GM12878 (cell line): ENCODE measurements at regions not wholly inside any gene's neighbourhood (a gene's known extent, or its start where the extent isn't known, plus 50 kb on each side); places are given as distances from the start of the nearest gene placed in this dataset.

Experiments used
- ATAC-seq: fragments of 200-7000 bp; cut with Tn5 transposase; 3 replicates; pipeline ENCODE4 v1.9.1; 2020; ENCODE audit warnings: mild to moderate bottlenecking, moderate library complexity
- BruUV-seq: library from RNA; stranded (reverse); fragments of 400-500 nt; replicated peaks from 2 replicates; lab custom pipeline; 2021; lab: Mats Ljungman, UMichigan
- CTCF ChIA-PET: fragments of 300-600 bp; sonication (Branson Sonifier 250); formaldehyde crosslinking; extraction: SDS; loops from one replicate; lab custom pipeline; 2021; ENCODE audit warnings: inconsistent platforms; lab: Yijun Ruan, JAX
- POLR2A ChIA-PET: fragments of 350-600 bp; formaldehyde crosslinking; extraction: SDS; loops from one replicate; lab custom pipeline; 2021; ENCODE audit warnings: inconsistent platforms; lab: Charles Lee
- RAD21 ChIA-PET: fragments of 300-600 bp; sonication (Branson Sonifier 250); formaldehyde crosslinking; loops from one replicate; lab custom pipeline; 2023; ENCODE audit warnings: antibody characterized with exemption; ENCODE audit not compliant: unreplicated experiment; lab: Charles Lee
- SMC1A ChIA-PET: fragments of 300-600 bp; sonication (Branson Sonifier 250); formaldehyde crosslinking; loops from one replicate; lab custom pipeline; 2023; ENCODE audit not compliant: unreplicated experiment, uncharacterized antibody; lab: Charles Lee
- DNase-seq: peaks from one replicate; pipeline ENCODE4 v3.0.0-alpha.2; 2011; ENCODE audit warnings: low read depth, low spot score
- FAIRE-seq: peaks from 3 replicates; lab custom pipeline; 2011; peaks lifted over from hg19 to GRCh38; lab: Jason Lieb, UNC
- H2AFZ ChIP-seq: 2 replicates; pipeline ENCODE4 v1.6.0; 2011; ENCODE audit warnings: low read depth, low read length, control low read depth; ENCODE audit not compliant: control insufficient read depth
- H3K27ac ChIP-seq: 2 replicates; pipeline ENCODE4 v1.5.1; 2011; ENCODE audit warnings: control low read depth; ENCODE audit not compliant: control insufficient read depth, insufficient read depth
- H3K27me3 ChIP-seq, 2 experiments: replicated peaks in 1 of 2; 2 replicates each; pipeline versions ENCODE4 v1.6.0 to v1.6.1; 2011; ENCODE audit warnings: low read length in 1 of 2; ENCODE audit not compliant: control insufficient read depth in 2 of 2, insufficient read depth in 2 of 2
- H3K36me3 ChIP-seq, 2 experiments: 2 replicates each; pipeline ENCODE4 v1.5.1; 2011; ENCODE audit warnings: low read length in 1 of 2; ENCODE audit not compliant: control insufficient read depth in 2 of 2, insufficient read depth in 2 of 2
- H3K4me1 ChIP-seq: 2 replicates; pipeline ENCODE4 v1.6.1; 2011; ENCODE audit warnings: mild to moderate bottlenecking, low read length, moderate library complexity, mixed read lengths; ENCODE audit not compliant: control insufficient read depth, insufficient read depth
- H3K4me2 ChIP-seq: 2 replicates; pipeline ENCODE4 v1.6.0; 2011; ENCODE audit warnings: control low read depth; ENCODE audit not compliant: control insufficient read depth, insufficient read depth
- H3K4me3 ChIP-seq: fragments of 200-600 bp; sonication (generic); 2 replicates; pipeline ENCODE4 v1.5.1; 2016
- H3K79me2 ChIP-seq: 2 replicates; pipeline ENCODE4 v1.6.0; 2011; ENCODE audit warnings: low read length; ENCODE audit not compliant: control insufficient read depth, insufficient read depth
- H3K9ac ChIP-seq: 2 replicates; pipeline ENCODE4 v1.8.0; 2011; ENCODE audit warnings: low read length, control low read depth, mixed read lengths; ENCODE audit not compliant: control insufficient read depth, insufficient read depth
- H3K9me3 ChIP-seq: replicated peaks from 3 replicates; pipeline ENCODE4 v1.5.1; 2011; ENCODE audit warnings: mild to moderate bottlenecking, low read length; ENCODE audit not compliant: control insufficient read depth, insufficient read depth
- H4K20me1 ChIP-seq: 2 replicates; pipeline ENCODE4 v1.6.0; 2011; ENCODE audit not compliant: control insufficient read depth, insufficient read depth
- CBFB ChIP-seq: IDR thresholded peaks from 2 replicates; pipeline ENCODE4 v1.6.1; 2016; ENCODE audit warnings: antibody characterized with exemption, low read depth
- CHD1 ChIP-seq: IDR thresholded peaks from 2 replicates; pipeline ENCODE4 v1.6.1; 2012; ENCODE audit warnings: low read depth, low read length, improper control_type of control experiment
- CREB1 ChIP-seq: IDR thresholded peaks from 2 replicates; pipeline ENCODE4 v1.6.1; 2012; ENCODE audit warnings: low read depth, mild to moderate bottlenecking, inconsistent platforms
- HDAC6 ChIP-seq: fragments of 200-600 bp; sonication (generic); IDR thresholded peaks from one replicate; pipeline ENCODE4 v1.8.0; 2017; ENCODE audit warnings: antibody characterized with exemption; ENCODE audit not compliant: unreplicated experiment
- PML ChIP-seq: IDR thresholded peaks from 2 replicates; pipeline ENCODE4 v1.6.1; 2012; ENCODE audit warnings: low read length, inconsistent platforms
- SREBF2 ChIP-seq: IDR thresholded peaks from 2 replicates; pipeline ENCODE4 v1.6.1; 2012; ENCODE audit warnings: mild to moderate bottlenecking, low read length
- ZBED1 ChIP-seq: IDR thresholded peaks from 2 replicates; pipeline ENCODE4 v1.6.1; 2016; ENCODE audit warnings: borderline replicate concordance
- ZNF207 ChIP-seq: fragments of 450-650 bp; IDR thresholded peaks from 2 replicates; pipeline ENCODE4 v1.6.1; 2014; ENCODE audit warnings: antibody characterized with exemption, mild to moderate bottlenecking, borderline replicate concordance
- ZNF217 ChIP-seq: fragments of 450-650 bp; IDR thresholded peaks from 2 replicates; pipeline ENCODE4 v1.6.1; 2017; ENCODE audit warnings: antibody characterized with exemption, mild to moderate bottlenecking
- WGBS: methylation state at CpG from one replicate; pipeline ENCODE4 v1.1.6; 2016; ENCODE audit warnings: low lambda C conversion rate; ENCODE audit not compliant: insufficient replicate concordance, insufficient coverage; ENCODE audit errors: missing lambda C conversion rate; 5-methylcytosine and 5-hydroxymethylcytosine counted together
- in situ Hi-C: fragments of 300-500 bp; cut with MboI; formaldehyde crosslinking; loops from 9 replicates; pipeline ENCODE4 v1.14.3; 2018; ENCODE audit warnings: mixed read lengths
- intact Hi-C: fragments of 100-400 bp; cut with micrococcal nuclease; formaldehyde crosslinking; loops from one replicate; pipeline ENCODE4 v1.14.2; 2022; ENCODE audit not compliant: unreplicated experiment
- TF ChIP-seq, protein P1 (sequence below): IDR thresholded peaks from 2 replicates; pipeline ENCODE4 v1.6.1; 2011; ENCODE audit warnings: low read depth, low read length, improper control_type of control experiment, borderline replicate concordance
- TF ChIP-seq, protein P2 (sequence below): IDR thresholded peaks from 2 replicates; pipeline ENCODE4 v1.6.1; 2012; ENCODE audit warnings: low read depth, low read length, improper control_type of control experiment
- TF ChIP-seq, protein P3 (sequence below): fragments of 450-650 bp; IDR thresholded peaks from 2 replicates; pipeline ENCODE4 v1.6.1; 2017; ENCODE audit warnings: mild to moderate bottlenecking, low read depth, inconsistent platforms; ENCODE audit not compliant: poor library complexity, severe bottlenecking

DNA sequence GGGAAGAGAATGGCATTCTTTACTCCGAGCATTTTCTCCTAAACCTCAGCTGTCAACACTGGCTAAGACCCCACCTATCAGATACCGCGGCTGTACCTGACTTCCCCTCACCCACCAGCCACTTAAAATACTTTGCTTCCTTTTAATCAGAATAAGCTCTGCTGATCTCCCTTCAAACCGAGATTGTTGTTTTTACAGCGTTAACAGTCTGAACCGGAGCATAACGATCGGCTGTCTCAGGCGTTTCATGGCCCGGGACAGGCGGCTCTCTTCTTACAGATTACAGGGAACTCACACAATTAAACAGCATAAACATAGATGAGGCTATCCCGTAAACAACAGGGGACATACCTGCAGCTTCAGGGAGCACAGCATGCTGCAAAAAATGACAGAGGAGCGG is 174.3 kb upstream of the RNF32 start:
- POLR2A ChIA-PET = no interaction called here
- no peak for FAIRE-seq
- in situ Hi-C loops = no loop called here

More for the DNA sequence above, 174.3 kb upstream of the RNF32 start:
- Histone ChIP-seq H3K9me3 (no peaks in the 10 kb centered on the region), H3K36me3 (no peaks in the 10 kb centered on the region), H3K4me3 (no peak overlapping the region), H3K79me2 (no peaks in the 10 kb centered on the region), H3K27me3 (no peaks in the 10 kb centered on the region; a peak in 1 of 4 replicates), H3K4me1 (no peaks in the 10 kb centered on the region), H3K4me2 (no peak overlapping the region), H3K27ac (no peak overlapping the region), H4K20me1 (no peaks in the 10 kb centered on the region), H2AFZ (no peak overlapping the region), H3K9ac (no peak overlapping the region)
- DNase-seq = no peak
- TF ChIP-seq HDAC6 (no peak), ZBED1 (no peak), ZNF217 (no peak), PML (no peak), CBFB (no peak), CHD1 (no peak), ZNF207 (no peak), CREB1 (no peak), SREBF2 (no peak)
- TF ChIP-seq, protein P1, sequence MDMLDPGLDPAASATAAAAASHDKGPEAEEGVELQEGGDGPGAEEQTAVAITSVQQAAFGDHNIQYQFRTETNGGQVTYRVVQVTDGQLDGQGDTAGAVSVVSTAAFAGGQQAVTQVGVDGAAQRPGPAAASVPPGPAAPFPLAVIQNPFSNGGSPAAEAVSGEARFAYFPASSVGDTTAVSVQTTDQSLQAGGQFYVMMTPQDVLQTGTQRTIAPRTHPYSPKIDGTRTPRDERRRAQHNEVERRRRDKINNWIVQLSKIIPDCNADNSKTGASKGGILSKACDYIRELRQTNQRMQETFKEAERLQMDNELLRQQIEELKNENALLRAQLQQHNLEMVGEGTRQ = no peak
- TF ChIP-seq, protein P2, sequence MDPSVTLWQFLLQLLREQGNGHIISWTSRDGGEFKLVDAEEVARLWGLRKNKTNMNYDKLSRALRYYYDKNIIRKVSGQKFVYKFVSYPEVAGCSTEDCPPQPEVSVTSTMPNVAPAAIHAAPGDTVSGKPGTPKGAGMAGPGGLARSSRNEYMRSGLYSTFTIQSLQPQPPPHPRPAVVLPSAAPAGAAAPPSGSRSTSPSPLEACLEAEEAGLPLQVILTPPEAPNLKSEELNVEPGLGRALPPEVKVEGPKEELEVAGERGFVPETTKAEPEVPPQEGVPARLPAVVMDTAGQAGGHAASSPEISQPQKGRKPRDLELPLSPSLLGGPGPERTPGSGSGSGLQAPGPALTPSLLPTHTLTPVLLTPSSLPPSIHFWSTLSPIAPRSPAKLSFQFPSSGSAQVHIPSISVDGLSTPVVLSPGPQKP = no peak
- TF ChIP-seq, protein P3, sequence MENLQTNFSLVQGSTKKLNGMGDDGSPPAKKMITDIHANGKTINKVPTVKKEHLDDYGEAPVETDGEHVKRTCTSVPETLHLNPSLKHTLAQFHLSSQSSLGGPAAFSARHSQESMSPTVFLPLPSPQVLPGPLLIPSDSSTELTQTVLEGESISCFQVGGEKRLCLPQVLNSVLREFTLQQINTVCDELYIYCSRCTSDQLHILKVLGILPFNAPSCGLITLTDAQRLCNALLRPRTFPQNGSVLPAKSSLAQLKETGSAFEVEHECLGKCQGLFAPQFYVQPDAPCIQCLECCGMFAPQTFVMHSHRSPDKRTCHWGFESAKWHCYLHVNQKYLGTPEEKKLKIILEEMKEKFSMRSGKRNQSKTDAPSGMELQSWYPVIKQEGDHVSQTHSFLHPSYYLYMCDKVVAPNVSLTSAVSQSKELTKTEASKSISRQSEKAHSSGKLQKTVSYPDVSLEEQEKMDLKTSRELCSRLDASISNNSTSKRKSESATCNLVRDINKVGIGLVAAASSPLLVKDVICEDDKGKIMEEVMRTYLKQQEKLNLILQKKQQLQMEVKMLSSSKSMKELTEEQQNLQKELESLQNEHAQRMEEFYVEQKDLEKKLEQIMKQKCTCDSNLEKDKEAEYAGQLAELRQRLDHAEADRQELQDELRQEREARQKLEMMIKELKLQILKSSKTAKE = no peak
- ChIA-PET SMC1A (no interaction called here), RAD21 (no interaction called here), CTCF (no interaction called here)
- WGBS = 46% methylated on average over 13 of the region's 13 CpGs
- intact Hi-C loops = no loop called here
- ATAC-seq = no peak
- BruUV-seq = no TSS peak
